Esophagus squamous epithelium (tissue), 4 donors: ENCODE measurements at regions not wholly inside any gene's neighbourhood (a gene's known extent, or its start where the extent isn't known, plus 50 kb on each side); places are given as distances from the start of the nearest gene placed in this dataset.

Experiments used
- CTCF ChIP-seq, 6 experiments: fragments of 450-650 bp in 4 of 6; fragments of 200-600 bp in 2 of 6; sonication (generic) in 2 of 6; IDR thresholded peaks; one replicate each; pipeline ENCODE4 v1.5.1; 2016 to 2019; ENCODE audit warnings: antibody characterized with exemption in 6 of 6, mild to moderate bottlenecking in 4 of 6, moderate library complexity in 4 of 6
- POLR2A ChIP-seq, 4 donors: fragments of 450-650 bp; IDR thresholded peaks; one replicate each; pipeline ENCODE4 v1.6.1; 2017; ENCODE audit warnings: antibody characterized with exemption in 4 of 4, mild to moderate bottlenecking in 4 of 4, moderate library complexity in 3 of 4

- TF ChIP-seq CTCF (IDR thresholded peaks at IDR 0.05) (no peak), POLR2A (IDR thresholded peaks at IDR 0.05) (no peak)
Observed at GRCh38 chrX:97740886-97741285, 857.2 kb downstream of the RPA4 start.
